ENCODE measurements at regions not wholly inside any gene's neighbourhood (a gene's known extent, or its start where the extent isn't known, plus 50 kb on each side); places are given as distances from the start of the nearest gene placed in this dataset.

DNA sequence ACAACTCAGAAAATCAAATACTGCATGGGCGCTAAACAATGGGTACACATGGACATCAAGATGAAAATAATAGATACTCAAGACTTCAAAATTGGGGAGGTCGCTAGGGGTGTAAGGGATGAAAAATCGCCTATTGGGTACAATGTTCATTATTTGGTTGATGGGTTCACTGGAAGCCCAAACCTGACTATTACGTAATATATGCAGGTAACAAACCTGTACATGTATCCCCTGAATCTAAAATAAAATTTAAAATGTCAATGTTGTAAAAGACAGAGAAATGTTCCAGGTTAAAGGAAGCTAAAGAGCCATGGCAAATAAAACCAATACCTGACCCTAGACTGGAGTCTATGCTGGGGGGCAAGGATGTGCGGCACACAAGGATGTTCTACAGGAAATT lies 80.4 kb upstream of the CCBE1 start:
- Mint-ChIP-seq H3K27ac (no peak overlapping the region), H3K4me3 (no peak overlapping the region), H3K36me3 (no peaks in the 10 kb centered on the region), H3K9me3 (peaks cover 17% of the 10 kb centered on the region; the same call in 1 of the 2 replicates), H3K27me3 (ENCODE audit: low read depth) (peaks cover 8% of the 10 kb centered on the region; the same call in 1 of the 2 replicates), H3K4me1 (no peaks in the 10 kb centered on the region)
- ChIA-PET CTCF (no interaction called here), POLR2A (no interaction called here)
- TF ChIP-seq GTF2I (CRISPR knock-in tag; conservative IDR thresholded peaks at IDR 0.05), result no peak
- no peak for TF ChIP-seq SOX15 (CRISPR knock-in tag; IDR thresholded peaks at IDR 0.05)
- no peak for TF ChIP-seq NR2C2 (CRISPR knock-in tag; IDR thresholded peaks at IDR 0.05)
- TF ChIP-seq, protein P1, sequence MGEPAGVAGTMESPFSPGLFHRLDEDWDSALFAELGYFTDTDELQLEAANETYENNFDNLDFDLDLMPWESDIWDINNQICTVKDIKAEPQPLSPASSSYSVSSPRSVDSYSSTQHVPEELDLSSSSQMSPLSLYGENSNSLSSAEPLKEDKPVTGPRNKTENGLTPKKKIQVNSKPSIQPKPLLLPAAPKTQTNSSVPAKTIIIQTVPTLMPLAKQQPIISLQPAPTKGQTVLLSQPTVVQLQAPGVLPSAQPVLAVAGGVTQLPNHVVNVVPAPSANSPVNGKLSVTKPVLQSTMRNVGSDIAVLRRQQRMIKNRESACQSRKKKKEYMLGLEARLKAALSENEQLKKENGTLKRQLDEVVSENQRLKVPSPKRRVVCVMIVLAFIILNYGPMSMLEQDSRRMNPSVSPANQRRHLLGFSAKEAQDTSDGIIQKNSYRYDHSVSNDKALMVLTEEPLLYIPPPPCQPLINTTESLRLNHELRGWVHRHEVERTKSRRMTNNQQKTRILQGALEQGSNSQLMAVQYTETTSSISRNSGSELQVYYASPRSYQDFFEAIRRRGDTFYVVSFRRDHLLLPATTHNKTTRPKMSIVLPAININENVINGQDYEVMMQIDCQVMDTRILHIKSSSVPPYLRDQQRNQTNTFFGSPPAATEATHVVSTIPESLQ (CRISPR knock-in tag; IDR thresholded peaks at IDR 0.05), result no peak
- TF ChIP-seq, protein P2, sequence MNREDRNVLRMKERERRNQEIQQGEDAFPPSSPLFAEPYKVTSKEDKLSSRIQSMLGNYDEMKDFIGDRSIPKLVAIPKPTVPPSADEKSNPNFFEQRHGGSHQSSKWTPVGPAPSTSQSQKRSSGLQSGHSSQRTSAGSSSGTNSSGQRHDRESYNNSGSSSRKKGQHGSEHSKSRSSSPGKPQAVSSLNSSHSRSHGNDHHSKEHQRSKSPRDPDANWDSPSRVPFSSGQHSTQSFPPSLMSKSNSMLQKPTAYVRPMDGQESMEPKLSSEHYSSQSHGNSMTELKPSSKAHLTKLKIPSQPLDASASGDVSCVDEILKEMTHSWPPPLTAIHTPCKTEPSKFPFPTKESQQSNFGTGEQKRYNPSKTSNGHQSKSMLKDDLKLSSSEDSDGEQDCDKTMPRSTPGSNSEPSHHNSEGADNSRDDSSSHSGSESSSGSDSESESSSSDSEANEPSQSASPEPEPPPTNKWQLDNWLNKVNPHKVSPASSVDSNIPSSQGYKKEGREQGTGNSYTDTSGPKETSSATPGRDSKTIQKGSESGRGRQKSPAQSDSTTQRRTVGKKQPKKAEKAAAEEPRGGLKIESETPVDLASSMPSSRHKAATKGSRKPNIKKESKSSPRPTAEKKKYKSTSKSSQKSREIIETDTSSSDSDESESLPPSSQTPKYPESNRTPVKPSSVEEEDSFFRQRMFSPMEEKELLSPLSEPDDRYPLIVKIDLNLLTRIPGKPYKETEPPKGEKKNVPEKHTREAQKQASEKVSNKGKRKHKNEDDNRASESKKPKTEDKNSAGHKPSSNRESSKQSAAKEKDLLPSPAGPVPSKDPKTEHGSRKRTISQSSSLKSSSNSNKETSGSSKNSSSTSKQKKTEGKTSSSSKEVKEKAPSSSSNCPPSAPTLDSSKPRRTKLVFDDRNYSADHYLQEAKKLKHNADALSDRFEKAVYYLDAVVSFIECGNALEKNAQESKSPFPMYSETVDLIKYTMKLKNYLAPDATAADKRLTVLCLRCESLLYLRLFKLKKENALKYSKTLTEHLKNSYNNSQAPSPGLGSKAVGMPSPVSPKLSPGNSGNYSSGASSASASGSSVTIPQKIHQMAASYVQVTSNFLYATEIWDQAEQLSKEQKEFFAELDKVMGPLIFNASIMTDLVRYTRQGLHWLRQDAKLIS (CRISPR knock-in tag; IDR thresholded peaks at IDR 0.05; ENCODE audit: borderline replicate concordance), result no peak
- no peak for TF ChIP-seq CREM (CRISPR knock-in tag; IDR thresholded peaks at IDR 0.05)
- TF ChIP-seq RORB (CRISPR knock-in tag; IDR thresholded peaks at IDR 0.05), result no peak
- TF ChIP-seq, protein P3, sequence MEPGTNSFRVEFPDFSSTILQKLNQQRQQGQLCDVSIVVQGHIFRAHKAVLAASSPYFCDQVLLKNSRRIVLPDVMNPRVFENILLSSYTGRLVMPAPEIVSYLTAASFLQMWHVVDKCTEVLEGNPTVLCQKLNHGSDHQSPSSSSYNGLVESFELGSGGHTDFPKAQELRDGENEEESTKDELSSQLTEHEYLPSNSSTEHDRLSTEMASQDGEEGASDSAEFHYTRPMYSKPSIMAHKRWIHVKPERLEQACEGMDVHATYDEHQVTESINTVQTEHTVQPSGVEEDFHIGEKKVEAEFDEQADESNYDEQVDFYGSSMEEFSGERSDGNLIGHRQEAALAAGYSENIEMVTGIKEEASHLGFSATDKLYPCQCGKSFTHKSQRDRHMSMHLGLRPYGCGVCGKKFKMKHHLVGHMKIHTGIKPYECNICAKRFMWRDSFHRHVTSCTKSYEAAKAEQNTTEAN (CRISPR knock-in tag; IDR thresholded peaks at IDR 0.05), result no peak
- no peak for TF ChIP-seq MYBL2 (CRISPR knock-in tag; IDR thresholded peaks at IDR 0.05)
- TF ChIP-seq GABPB1 (CRISPR knock-in tag; IDR thresholded peaks at IDR 0.05), result no peak
- TF ChIP-seq ZNF219 (CRISPR knock-in tag; IDR thresholded peaks at IDR 0.05; ENCODE audit: borderline replicate concordance), result no peak
- TF ChIP-seq GRHL2 (CRISPR knock-in tag; IDR thresholded peaks at IDR 0.05; ENCODE audit: insufficient replicate concordance, severe bottlenecking), result no peak
- TF ChIP-seq, protein P4, sequence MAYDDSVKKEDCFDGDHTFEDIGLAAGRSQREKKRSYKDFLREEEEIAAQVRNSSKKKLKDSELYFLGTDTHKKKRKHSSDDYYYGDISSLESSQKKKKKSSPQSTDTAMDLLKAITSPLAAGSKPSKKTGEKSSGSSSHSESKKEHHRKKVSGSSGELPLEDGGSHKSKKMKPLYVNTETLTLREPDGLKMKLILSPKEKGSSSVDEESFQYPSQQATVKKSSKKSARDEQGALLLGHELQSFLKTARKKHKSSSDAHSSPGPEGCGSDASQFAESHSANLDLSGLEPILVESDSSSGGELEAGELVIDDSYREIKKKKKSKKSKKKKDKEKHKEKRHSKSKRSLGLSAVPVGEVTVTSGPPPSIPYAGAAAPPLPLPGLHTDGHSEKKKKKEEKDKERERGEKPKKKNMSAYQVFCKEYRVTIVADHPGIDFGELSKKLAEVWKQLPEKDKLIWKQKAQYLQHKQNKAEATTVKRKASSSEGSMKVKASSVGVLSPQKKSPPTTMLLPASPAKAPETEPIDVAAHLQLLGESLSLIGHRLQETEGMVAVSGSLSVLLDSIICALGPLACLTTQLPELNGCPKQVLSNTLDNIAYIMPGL (CRISPR knock-in tag; IDR thresholded peaks at IDR 0.05), result no peak
- TF ChIP-seq, protein P5, sequence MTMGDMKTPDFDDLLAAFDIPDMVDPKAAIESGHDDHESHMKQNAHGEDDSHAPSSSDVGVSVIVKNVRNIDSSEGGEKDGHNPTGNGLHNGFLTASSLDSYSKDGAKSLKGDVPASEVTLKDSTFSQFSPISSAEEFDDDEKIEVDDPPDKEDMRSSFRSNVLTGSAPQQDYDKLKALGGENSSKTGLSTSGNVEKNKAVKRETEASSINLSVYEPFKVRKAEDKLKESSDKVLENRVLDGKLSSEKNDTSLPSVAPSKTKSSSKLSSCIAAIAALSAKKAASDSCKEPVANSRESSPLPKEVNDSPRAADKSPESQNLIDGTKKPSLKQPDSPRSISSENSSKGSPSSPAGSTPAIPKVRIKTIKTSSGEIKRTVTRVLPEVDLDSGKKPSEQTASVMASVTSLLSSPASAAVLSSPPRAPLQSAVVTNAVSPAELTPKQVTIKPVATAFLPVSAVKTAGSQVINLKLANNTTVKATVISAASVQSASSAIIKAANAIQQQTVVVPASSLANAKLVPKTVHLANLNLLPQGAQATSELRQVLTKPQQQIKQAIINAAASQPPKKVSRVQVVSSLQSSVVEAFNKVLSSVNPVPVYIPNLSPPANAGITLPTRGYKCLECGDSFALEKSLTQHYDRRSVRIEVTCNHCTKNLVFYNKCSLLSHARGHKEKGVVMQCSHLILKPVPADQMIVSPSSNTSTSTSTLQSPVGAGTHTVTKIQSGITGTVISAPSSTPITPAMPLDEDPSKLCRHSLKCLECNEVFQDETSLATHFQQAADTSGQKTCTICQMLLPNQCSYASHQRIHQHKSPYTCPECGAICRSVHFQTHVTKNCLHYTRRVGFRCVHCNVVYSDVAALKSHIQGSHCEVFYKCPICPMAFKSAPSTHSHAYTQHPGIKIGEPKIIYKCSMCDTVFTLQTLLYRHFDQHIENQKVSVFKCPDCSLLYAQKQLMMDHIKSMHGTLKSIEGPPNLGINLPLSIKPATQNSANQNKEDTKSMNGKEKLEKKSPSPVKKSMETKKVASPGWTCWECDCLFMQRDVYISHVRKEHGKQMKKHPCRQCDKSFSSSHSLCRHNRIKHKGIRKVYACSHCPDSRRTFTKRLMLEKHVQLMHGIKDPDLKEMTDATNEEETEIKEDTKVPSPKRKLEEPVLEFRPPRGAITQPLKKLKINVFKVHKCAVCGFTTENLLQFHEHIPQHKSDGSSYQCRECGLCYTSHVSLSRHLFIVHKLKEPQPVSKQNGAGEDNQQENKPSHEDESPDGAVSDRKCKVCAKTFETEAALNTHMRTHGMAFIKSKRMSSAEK (CRISPR knock-in tag; IDR thresholded peaks at IDR 0.05; ENCODE audit: borderline replicate concordance), result no peak
- TF ChIP-seq, protein P6, sequence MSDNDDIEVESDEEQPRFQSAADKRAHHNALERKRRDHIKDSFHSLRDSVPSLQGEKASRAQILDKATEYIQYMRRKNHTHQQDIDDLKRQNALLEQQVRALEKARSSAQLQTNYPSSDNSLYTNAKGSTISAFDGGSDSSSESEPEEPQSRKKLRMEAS (CRISPR knock-in tag; IDR thresholded peaks at IDR 0.05), result no peak
- TF ChIP-seq RELA (CRISPR knock-in tag; IDR thresholded peaks at IDR 0.05; ENCODE audit: borderline replicate concordance), result no peak
- TF ChIP-seq ZNF138 (CRISPR knock-in tag; conservative IDR thresholded peaks at IDR 0.05), result no peak
- ATAC-seq, result no peak
- no peak for DNase-seq (ENCODE audit: low spot score)
